ENCODE measurements at regions not wholly inside any gene's neighbourhood (a gene's known extent, or its start where the extent isn't known, plus 50 kb on each side); places are given as distances from the start of the nearest gene placed in this dataset.

DNA sequence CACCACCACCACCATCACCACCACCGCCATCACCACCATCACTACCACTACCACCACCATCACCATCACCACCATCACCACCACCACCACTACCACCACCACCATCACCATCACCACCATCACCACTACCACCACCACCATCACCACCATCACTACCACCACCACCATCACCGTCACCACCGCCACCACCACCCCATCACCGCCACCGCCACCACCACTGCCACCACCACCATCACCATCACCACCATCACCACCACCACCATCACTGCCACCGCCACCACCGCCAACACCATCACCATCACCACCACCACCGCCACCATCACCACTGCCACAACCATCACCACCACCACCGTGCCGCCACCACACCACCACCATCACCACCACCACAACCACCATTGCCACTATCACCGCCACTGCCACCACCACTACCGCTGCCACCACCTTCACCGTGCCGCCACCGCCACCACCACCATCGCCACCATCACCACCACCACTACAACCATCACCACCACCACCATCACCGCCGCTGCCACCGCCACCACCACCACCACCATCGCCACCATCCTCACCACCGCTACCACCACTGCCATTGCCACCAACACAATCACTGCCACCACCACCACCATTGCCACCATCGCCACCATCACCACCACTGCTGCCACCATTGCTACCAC is 1511.3 kb upstream of the AGA start:
- DNase-seq (ENCODE audit: extremely low read depth, low read depth) = no peak
- H3K4me3 ChIP-seq (replicated peaks; ENCODE audit: low read depth, low read length) = no peak overlapping the region
- TF ChIP-seq, protein P1, sequence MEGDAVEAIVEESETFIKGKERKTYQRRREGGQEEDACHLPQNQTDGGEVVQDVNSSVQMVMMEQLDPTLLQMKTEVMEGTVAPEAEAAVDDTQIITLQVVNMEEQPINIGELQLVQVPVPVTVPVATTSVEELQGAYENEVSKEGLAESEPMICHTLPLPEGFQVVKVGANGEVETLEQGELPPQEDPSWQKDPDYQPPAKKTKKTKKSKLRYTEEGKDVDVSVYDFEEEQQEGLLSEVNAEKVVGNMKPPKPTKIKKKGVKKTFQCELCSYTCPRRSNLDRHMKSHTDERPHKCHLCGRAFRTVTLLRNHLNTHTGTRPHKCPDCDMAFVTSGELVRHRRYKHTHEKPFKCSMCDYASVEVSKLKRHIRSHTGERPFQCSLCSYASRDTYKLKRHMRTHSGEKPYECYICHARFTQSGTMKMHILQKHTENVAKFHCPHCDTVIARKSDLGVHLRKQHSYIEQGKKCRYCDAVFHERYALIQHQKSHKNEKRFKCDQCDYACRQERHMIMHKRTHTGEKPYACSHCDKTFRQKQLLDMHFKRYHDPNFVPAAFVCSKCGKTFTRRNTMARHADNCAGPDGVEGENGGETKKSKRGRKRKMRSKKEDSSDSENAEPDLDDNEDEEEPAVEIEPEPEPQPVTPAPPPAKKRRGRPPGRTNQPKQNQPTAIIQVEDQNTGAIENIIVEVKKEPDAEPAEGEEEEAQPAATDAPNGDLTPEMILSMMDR (IDR thresholded peaks at IDR 0.05; ENCODE audit: low read depth, low read length, missing control alignments) = no peak

DNA sequence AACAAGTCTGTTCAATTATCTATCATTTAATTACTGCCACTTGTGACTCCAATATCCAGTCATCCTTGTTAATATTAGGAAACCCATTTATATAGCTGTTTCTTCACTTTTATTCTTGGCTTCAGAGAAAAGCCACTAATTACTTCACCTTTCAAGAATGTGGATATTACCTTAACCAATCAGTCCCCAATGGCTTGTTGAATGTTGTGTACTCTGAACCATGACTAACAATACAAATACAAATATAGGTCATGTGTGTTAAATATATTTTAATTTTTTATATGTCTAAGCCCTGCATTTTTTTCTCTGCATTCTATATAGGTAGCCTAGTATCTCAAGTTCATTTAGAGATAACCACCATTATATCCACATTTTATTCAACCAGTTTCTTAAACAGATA is 1513.4 kb upstream of the AGA start:
- no peak for DNase-seq (ENCODE audit: extremely low read depth, low read depth)
- TF ChIP-seq, protein P1 (IDR thresholded peaks at IDR 0.05; ENCODE audit: low read depth, low read length, missing control alignments) = no peak
- H3K4me3 ChIP-seq (replicated peaks; ENCODE audit: low read depth, low read length) = no peak overlapping the region

DNA sequence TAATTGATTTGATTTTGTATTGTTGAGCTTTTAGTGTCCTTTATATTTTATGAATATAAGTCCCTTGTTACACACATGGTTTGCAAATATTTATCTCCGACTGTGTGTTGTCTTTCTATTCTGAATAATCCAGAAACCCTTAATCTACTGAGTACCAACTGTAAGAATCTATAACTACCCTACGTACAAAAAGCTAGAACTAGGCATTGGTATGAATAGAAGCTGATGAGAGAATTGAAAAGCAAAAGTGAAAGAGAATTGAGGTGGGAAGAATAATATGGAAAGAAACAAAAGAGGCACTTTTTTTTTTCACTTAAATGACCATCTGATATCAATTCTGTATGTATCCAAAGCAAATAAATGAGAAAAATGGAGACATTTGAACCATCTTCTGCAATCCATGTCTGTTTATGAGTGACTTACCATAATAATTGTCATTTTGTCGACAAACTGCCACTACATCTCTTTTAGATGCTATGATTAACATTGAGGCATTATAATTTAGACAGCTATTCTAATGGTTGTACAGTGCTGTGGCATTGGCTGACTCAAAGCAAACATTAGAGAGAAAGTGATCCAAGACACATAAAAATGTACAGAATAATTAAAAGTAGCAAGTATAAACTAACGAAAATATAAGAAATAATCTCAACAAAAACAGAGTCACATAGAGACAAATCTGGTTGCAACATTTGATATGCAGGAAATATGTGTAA is 1516.6 kb upstream of the AGA start:
- no peak for DNase-seq (ENCODE audit: extremely low read depth, low read depth)
- TF ChIP-seq, protein P1 (IDR thresholded peaks at IDR 0.05; ENCODE audit: low read depth, low read length, missing control alignments) = no peak
- H3K4me3 ChIP-seq (replicated peaks; ENCODE audit: low read depth, low read length) = no peak overlapping the region

DNA sequence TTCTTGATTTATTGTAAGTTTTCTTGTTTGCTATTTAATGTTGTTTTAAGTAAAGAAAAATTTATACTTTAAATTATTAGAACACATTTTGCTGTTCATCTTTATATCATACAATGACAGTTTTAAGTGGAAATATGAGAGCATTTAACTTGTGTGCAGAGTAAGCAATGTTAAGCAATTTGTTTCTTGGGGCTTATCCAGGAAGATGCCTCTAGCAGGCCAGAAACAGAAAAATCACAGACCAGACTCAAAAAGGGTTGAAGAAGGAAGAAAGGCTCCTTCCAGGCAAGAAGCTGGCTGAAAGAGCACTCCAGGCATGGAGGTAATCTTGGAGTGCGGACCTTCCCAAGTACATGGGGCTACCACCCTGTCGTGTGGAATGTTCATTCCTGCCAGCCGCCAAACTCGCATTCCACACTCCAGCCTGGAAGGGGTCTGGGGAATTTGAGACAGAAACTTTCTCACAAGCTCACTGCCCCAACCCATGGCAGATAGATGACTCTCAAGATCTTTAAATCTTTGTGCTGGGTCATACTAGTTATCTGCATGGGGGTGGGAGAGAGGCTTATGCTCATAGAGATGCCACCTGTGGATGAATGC is 1521.3 kb upstream of the AGA start:
- H3K4me3 ChIP-seq (replicated peaks; ENCODE audit: low read depth, low read length) = no peak overlapping the region
- DNase-seq (ENCODE audit: extremely low read depth, low read depth) = no peak
- TF ChIP-seq, protein P1 (IDR thresholded peaks at IDR 0.05; ENCODE audit: low read depth, low read length, missing control alignments) = no peak

DNA sequence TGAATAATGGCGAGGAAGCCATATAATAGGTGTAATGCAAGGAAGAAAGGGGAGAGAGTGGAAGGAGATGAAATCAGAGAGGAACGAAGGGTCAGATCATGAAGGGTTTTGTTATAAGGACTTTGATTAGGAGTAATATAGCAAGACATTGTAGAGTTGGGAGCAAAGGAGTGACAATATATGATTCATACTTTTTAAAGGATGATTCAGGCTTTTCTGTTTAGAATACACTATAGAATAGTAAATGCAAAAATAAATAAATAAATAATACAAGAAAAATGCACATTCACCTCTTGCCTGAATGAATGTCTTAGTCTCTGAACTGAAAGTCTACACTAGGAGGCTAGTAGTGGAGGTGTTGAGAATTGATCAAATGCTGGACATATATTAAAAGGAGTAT is 1524.4 kb upstream of the AGA start:
- TF ChIP-seq, protein P1 (IDR thresholded peaks at IDR 0.05; ENCODE audit: low read depth, low read length, missing control alignments) = no peak
- no peak overlapping the region for H3K4me3 ChIP-seq (replicated peaks; ENCODE audit: low read depth, low read length)
- no peak for DNase-seq (ENCODE audit: extremely low read depth, low read depth)

DNA sequence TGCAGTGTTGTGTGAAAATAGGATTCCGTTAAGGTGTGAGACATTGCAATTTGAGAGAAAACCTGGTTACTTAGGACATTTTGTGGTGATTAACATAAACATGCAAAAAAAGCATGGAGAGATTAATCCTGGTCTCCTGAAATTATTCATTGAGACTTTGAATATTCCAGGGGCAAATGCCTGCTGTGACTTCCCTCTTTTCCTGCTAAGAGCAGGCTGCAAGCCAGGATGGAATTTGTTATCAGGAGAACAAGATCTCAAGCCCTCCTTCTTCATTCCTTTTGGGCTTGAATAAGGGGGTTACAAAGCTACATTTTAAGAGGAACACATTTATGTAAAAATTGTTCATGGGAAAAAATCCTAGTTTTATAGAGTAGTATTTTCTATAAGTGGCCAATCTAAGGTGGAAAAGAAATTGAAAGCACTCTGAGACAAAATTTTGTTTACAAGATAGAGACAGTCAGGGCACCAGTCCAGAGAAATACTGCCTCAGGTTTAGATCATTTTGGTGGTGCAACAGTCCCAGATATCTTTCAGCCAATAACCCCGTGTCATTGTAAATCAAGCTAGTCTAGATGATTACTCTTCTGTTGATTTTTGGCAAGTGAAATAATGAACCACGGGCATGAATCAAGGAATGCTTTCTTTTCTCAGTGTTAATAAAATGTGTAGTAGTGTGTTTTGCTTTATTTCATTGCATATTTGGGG is 1528.3 kb upstream of the AGA start:
- no peak for DNase-seq (ENCODE audit: extremely low read depth, low read depth)
- TF ChIP-seq, protein P1 (IDR thresholded peaks at IDR 0.05; ENCODE audit: low read depth, low read length, missing control alignments) = no peak
- H3K4me3 ChIP-seq (replicated peaks; ENCODE audit: low read depth, low read length) = no peak overlapping the region

All from HFF-Myc (cell line).